GM12872 (cell line): ENCODE measurements at regions not wholly inside any gene's neighbourhood (a gene's known extent, or its start where the extent isn't known, plus 50 kb on each side); places are given as distances from the start of the nearest gene placed in this dataset.

Experiments used
- TF ChIP-seq, protein P1 (sequence below): IDR thresholded peaks from 3 replicates; pipeline ENCODE4 v1.5.1; 2011; ENCODE audit warnings: low read depth, mild to moderate bottlenecking, low read length, moderate library complexity; ENCODE audit not compliant: insufficient read depth

GRCh38 chr17:6943406-6943805, 52.4 kb upstream of the ALOX12 start:
- TF ChIP-seq, protein P1, sequence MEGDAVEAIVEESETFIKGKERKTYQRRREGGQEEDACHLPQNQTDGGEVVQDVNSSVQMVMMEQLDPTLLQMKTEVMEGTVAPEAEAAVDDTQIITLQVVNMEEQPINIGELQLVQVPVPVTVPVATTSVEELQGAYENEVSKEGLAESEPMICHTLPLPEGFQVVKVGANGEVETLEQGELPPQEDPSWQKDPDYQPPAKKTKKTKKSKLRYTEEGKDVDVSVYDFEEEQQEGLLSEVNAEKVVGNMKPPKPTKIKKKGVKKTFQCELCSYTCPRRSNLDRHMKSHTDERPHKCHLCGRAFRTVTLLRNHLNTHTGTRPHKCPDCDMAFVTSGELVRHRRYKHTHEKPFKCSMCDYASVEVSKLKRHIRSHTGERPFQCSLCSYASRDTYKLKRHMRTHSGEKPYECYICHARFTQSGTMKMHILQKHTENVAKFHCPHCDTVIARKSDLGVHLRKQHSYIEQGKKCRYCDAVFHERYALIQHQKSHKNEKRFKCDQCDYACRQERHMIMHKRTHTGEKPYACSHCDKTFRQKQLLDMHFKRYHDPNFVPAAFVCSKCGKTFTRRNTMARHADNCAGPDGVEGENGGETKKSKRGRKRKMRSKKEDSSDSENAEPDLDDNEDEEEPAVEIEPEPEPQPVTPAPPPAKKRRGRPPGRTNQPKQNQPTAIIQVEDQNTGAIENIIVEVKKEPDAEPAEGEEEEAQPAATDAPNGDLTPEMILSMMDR, result no peak
